ENCODE measurements at regions not wholly inside any gene's neighbourhood (a gene's known extent, or its start where the extent isn't known, plus 50 kb on each side); places are given as distances from the start of the nearest gene placed in this dataset.
A peak's percentile ranks its signal among the peaks of the same experiment; 100 is the strongest.

- TF ChIP-seq SFPQ (IDR thresholded peaks at IDR 0.05; ENCODE audit: low read depth, low read length) (no peak), PREB (CRISPR knock-in tag; IDR thresholded peaks at IDR 0.05) (no peak), HDAC2 (IDR thresholded peaks at IDR 0.05) (no peak), MNT (conservative IDR thresholded peaks at IDR 0.05) (no peak), HEY1 (CRISPR knock-in tag; IDR thresholded peaks at IDR 0.05; ENCODE audit: borderline replicate concordance) (no peak), NEUROD1 (IDR thresholded peaks at IDR 0.05; ENCODE audit: borderline replicate concordance, low read depth, low read length, partially characterized antibody) (no peak), TBL1XR1 (IDR thresholded peaks at IDR 0.05; ENCODE audit: low read length in 2 of 2) (no peak), ILK (tag; IDR thresholded peaks at IDR 0.05; ENCODE audit: borderline replicate concordance, low read depth) (no peak), NR2C2 (CRISPR knock-in tag; IDR thresholded peaks at IDR 0.05) (no peak), NR2C2 (tag; IDR thresholded peaks at IDR 0.05) (0 out of 2 replicates have a peak, but pooled peaks have one; percentile 16), NFATC3 (IDR thresholded peaks at IDR 0.05) (no peak), TBP (optimal IDR thresholded peaks at IDR 0.05; ENCODE audit: low read depth, low read length) (peak; percentile 18), E2F3 (CRISPR knock-in tag; IDR thresholded peaks at IDR 0.05) (no peak), GABPB1 (CRISPR knock-in tag; IDR thresholded peaks at IDR 0.05) (no peak), ZNF12 (CRISPR knock-in tag; IDR thresholded peaks at IDR 0.05) (no peak), RBM14 (IDR thresholded peaks at IDR 0.05; ENCODE audit: borderline replicate concordance, insufficient read depth, low read depth, low read length) (no peak), PKNOX1 (IDR thresholded peaks at IDR 0.05) (no peak), C11orf30 (IDR thresholded peaks at IDR 0.05; ENCODE audit: low read depth) (peak; percentile 85), SMAD1 (IDR thresholded peaks at IDR 0.05; ENCODE audit: low read depth, low read length, partially characterized antibody) (no peak), TEAD1 (CRISPR knock-in tag; IDR thresholded peaks at IDR 0.05) (no peak)
- TF ChIP-seq, protein P1, sequence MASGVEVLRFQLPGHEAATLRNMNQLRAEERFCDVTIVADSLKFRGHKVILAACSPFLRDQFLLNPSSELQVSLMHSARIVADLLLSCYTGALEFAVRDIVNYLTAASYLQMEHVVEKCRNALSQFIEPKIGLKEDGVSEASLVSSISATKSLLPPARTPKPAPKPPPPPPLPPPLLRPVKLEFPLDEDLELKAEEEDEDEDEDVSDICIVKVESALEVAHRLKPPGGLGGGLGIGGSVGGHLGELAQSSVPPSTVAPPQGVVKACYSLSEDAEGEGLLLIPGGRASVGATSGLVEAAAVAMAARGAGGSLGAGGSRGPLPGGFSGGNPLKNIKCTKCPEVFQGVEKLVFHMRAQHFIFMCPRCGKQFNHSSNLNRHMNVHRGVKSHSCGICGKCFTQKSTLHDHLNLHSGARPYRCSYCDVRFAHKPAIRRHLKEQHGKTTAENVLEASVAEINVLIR (CRISPR knock-in tag; IDR thresholded peaks at IDR 0.05) = no peak
Measured at GRCh38 chr17:77425791-77426641, 285.2 kb downstream of the SEC14L1 start (continued).
